ENCODE measurements at regions not wholly inside any gene's neighbourhood (a gene's known extent, or its start where the extent isn't known, plus 50 kb on each side); places are given as distances from the start of the nearest gene placed in this dataset.
"Not testable (repeated sequence)": the region's sequence is repeated elsewhere in the genome, so short reads cannot be mapped to it uniquely, and the experiment has no call there.

DNA sequence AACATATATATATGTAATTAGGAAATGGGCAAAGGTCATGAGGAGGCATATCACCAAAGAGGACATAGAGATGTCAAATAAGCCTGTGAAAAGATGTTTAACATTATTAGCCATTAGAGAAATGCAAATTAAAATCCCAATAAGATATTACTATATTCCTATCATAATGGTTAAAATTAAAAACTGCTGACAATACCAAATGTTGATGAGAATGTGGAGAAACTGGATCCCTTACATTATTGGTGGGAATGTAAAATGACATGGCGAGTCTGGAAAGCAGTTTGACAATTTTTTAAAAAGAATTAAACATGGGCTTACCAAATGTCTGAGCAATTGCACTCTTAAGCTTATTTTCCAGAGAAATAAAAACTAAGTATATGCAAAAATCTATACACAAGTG, 1821.6 kb upstream of the C9orf72 start:
- 53% methylated on average over 1 of the region's 1 CpG for WGBS (ENCODE audit: insufficient coverage, low coverage, low lambda C conversion rate, missing lambda C conversion rate)
- H3K9me3 ChIP-seq, result no peaks in the 10 kb centered on the region
- no peaks in the 10 kb centered on the region for H3K4me1 ChIP-seq
- no peak for TF ChIP-seq POLR2A (IDR thresholded peaks at IDR 0.05)
- TF ChIP-seq, protein P1, sequence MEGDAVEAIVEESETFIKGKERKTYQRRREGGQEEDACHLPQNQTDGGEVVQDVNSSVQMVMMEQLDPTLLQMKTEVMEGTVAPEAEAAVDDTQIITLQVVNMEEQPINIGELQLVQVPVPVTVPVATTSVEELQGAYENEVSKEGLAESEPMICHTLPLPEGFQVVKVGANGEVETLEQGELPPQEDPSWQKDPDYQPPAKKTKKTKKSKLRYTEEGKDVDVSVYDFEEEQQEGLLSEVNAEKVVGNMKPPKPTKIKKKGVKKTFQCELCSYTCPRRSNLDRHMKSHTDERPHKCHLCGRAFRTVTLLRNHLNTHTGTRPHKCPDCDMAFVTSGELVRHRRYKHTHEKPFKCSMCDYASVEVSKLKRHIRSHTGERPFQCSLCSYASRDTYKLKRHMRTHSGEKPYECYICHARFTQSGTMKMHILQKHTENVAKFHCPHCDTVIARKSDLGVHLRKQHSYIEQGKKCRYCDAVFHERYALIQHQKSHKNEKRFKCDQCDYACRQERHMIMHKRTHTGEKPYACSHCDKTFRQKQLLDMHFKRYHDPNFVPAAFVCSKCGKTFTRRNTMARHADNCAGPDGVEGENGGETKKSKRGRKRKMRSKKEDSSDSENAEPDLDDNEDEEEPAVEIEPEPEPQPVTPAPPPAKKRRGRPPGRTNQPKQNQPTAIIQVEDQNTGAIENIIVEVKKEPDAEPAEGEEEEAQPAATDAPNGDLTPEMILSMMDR (IDR thresholded peaks at IDR 0.05), result no peak
- DNase-seq, result no peak
- no peak overlapping the region for H3K27ac ChIP-seq
- ATAC-seq, result no peak
- H3K36me3 ChIP-seq, result no peaks in the 10 kb centered on the region
- no peaks in the 10 kb centered on the region for H3K27me3 ChIP-seq
- H3K4me3 ChIP-seq, result no peak overlapping the region
- intact Hi-C loops (cut with DNase I), result no loop called here

DNA sequence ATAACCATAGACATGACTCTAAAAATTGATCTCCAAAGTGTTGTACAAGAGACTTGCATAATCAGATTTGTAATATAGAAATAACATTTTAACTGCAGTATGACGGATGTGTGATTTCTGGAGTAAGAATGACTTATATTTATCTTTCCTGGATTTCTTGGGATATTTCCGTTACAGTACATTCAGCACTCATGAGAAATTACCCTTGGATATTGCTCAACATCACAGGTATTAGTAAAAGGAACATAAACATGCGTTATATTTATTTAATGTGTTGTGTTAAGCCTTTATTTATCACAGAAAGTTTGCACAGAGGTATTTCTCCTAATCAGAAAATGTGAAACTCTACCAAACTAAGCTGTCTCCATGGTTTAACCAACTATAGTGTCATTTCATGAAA, 1823.9 kb upstream of the C9orf72 start:
- H3K4me3 ChIP-seq, result no peak overlapping the region
- DNase-seq (no peak), ATAC-seq (no peak)
- H3K4me1 ChIP-seq, result no peaks in the 10 kb centered on the region
- H3K36me3 ChIP-seq, result no peaks in the 10 kb centered on the region
- H3K27me3 ChIP-seq, result no peaks in the 10 kb centered on the region
- H3K9me3 ChIP-seq, result no peaks in the 10 kb centered on the region
- intact Hi-C loops (cut with DNase I), result no loop called here
- TF ChIP-seq, protein P1 (IDR thresholded peaks at IDR 0.05), result no peak
- no peak for TF ChIP-seq POLR2A (IDR thresholded peaks at IDR 0.05)
- no peak overlapping the region for H3K27ac ChIP-seq
- 37% methylated on average over 3 of the region's 3 CpGs for WGBS (ENCODE audit: insufficient coverage, low coverage, low lambda C conversion rate, missing lambda C conversion rate)

DNA sequence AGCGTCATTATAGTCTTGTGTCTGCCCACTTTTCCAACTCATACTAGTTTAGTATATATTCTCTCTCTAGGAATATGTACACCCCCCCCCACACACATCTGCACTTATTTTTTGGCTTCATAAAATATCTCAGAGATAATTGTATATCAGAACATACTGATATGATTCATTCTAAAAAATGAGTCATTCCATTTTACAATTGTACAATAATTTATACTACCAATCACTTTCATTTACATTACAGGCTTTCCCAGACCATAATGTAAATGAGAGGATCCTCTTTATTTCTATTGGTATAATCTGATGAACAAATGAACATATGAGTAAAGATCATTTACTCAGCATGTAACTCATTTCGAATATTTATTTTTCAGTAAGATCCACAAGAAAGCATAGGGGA, 1842.9 kb upstream of the C9orf72 start:
- H3K36me3 ChIP-seq, result no peaks in the 10 kb centered on the region
- TF ChIP-seq POLR2A (IDR thresholded peaks at IDR 0.05), result no peak
- TF ChIP-seq, protein P1 (IDR thresholded peaks at IDR 0.05), result no peak
- ATAC-seq (no peak), DNase-seq (no peak)
- WGBS (ENCODE audit: insufficient coverage, low coverage, low lambda C conversion rate, missing lambda C conversion rate), result 44% methylated on average over 2 of the region's 2 CpGs
- H3K4me1 ChIP-seq, result no peaks in the 10 kb centered on the region
- H3K27me3 ChIP-seq, result no peaks in the 10 kb centered on the region
- H3K27ac ChIP-seq, result no peak overlapping the region
- intact Hi-C loops (cut with DNase I), result no loop called here
- no peaks in the 10 kb centered on the region for H3K9me3 ChIP-seq
- no peak overlapping the region for H3K4me3 ChIP-seq

DNA sequence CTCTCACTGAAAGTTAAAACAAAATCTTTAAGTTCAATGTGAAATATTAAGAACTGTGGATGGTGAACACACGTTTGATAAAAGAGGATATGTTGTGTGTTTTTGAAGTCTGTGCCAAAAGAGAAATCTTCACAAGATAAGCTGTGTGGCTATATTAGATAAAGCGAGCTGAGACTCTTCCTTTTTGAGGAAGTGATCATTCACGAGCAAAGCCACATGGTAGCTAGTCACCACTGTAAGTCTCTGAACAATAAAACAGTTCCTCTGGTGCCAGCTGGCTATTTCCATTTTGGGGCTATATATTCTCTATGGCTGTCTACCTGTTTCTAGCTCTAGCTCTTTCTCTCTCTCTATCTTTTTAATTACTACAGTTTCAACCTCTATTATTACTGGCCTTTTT, 1849.2 kb upstream of the C9orf72 start:
- DNase-seq, result no peak
- intact Hi-C loops (cut with DNase I), result no loop called here

DNA sequence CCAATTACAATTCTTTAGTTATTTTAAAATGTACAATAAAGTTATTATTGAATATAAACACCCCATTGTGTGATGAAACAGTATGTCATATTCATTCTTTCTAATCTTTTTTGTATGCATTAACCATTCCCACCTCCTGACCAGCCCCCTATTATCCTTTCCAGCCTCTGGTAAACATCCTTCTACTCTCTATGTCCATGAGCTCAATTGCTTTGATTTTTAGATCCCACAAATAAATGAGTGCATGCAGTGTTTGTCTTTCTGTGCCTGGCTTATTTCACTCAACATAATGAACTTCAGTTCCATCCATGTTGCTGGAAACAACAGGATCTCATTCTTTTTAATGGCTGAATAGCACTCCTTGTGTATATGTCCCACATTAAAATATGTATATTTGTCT, 1858.9 kb upstream of the C9orf72 start:
- TF ChIP-seq POLR2A (IDR thresholded peaks at IDR 0.05), result no peak
- TF ChIP-seq, protein P1 (IDR thresholded peaks at IDR 0.05), result no peak
- no peak for ATAC-seq
- Histone ChIP-seq H3K36me3 (no peaks in the 10 kb centered on the region), H3K4me1 (no peaks in the 10 kb centered on the region), H3K4me3 (no peak overlapping the region), H3K27ac (no peak overlapping the region), H3K27me3 (no peaks in the 10 kb centered on the region), H3K9me3 (no peaks in the 10 kb centered on the region)
- DNase-seq, result no peak
- intact Hi-C loops (cut with DNase I), result no loop called here

More for the DNA sequence above, 1849.2 kb upstream of the C9orf72 start:
- no peak for ATAC-seq
- Histone ChIP-seq H3K27me3 (no peaks in the 10 kb centered on the region), H3K4me1 (no peaks in the 10 kb centered on the region), H3K4me3 (no peak overlapping the region), H3K36me3 (no peaks in the 10 kb centered on the region), H3K9me3 (no peaks in the 10 kb centered on the region), H3K27ac (no peak overlapping the region)
- TF ChIP-seq POLR2A (IDR thresholded peaks at IDR 0.05), result no peak
- TF ChIP-seq, protein P1 (IDR thresholded peaks at IDR 0.05), result no peak
- 0% methylated on average over 3 of the region's 3 CpGs for WGBS (ENCODE audit: insufficient coverage, low coverage, low lambda C conversion rate, missing lambda C conversion rate)

DNA sequence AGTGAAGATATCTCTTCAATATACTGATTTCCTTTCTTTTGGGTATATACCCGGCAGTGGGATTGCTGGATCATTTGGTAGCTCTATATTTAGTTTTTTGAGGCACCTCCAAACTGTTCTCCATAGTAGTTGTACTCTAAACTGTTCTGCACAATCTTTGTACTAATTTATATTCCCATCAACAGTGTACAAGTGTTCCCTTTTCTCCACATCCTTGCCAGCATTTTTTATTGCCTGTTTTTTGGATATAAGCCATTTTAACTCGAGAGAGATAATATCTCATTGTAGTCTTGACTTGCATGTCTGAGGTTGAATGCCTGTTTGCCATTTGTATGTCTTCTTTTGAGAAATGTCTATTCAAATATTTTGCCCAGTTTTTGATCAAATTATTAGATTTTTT, 1859.4 kb upstream of the C9orf72 start:
- H3K9me3 ChIP-seq; ATAC-seq; DNase-seq; H3K27me3 ChIP-seq; H3K27ac ChIP-seq; H3K4me1 ChIP-seq; H3K4me3 ChIP-seq; H3K36me3 ChIP-seq; intact Hi-C loops (cut with DNase I): not testable (repeated sequence)
- WGBS (ENCODE audit: insufficient coverage, low coverage, low lambda C conversion rate, missing lambda C conversion rate), result 19% methylated on average over 2 of the region's 2 CpGs

Measured in right lobe of liver (tissue), 6 donors.